A673 (cell line): ENCODE measurements at regions not wholly inside any gene's neighbourhood (a gene's known extent, or its start where the extent isn't known, plus 50 kb on each side); places are given as distances from the start of the nearest gene placed in this dataset.
"Not testable (repeated sequence)": the region's sequence is repeated elsewhere in the genome, so short reads cannot be mapped to it uniquely, and the experiment has no call there.

ENCODE experiments used
- BruUV-seq: library from RNA; stranded (reverse); fragments of 400-500 nt; replicated peaks from 2 replicates; lab custom pipeline; 2021; lab: Mats Ljungman, UMichigan
- CTCF ChIA-PET: fragments of 300-600 bp; sonication (Branson Sonifier 250); formaldehyde crosslinking; loops from one replicate; lab custom pipeline; 2022; ENCODE audit warnings: antibody characterized with exemption; lab: Charles Lee
- POLR2A ChIA-PET: fragments of 300-600 bp; sonication (Branson Sonifier 250); formaldehyde crosslinking; loops from one replicate; lab custom pipeline; 2022; ENCODE audit warnings: antibody characterized with exemption; ENCODE audit not compliant: low non-redundant PET; lab: Charles Lee
- DNase-seq: peaks from one replicate; pipeline ENCODE4 v3.0.0-alpha.2; 2015; ENCODE audit warnings: low spot score
- H3K27ac ChIP-seq: fragments of 200-600 bp; sonication (generic); 2 replicates; pipeline ENCODE4 v1.5.1; 2016; ENCODE audit warnings: mixed run types, low read depth, mild to moderate bottlenecking, mixed read lengths, antibody characterized with exemption, low read length; ENCODE audit not compliant: poor library complexity, severe bottlenecking
- H3K27me3 ChIP-seq: fragments of 200-600 bp; sonication (generic); replicated peaks from 2 replicates; pipeline ENCODE4 v1.6.1; 2017; ENCODE audit warnings: mixed run types, low read depth, mild to moderate bottlenecking, mixed read lengths, antibody characterized with exemption, low read length; ENCODE audit not compliant: insufficient read depth, poor library complexity
- H3K36me3 ChIP-seq: fragments of 200-600 bp; sonication (generic); 2 replicates; pipeline ENCODE4 v1.6.1; 2016; ENCODE audit warnings: mixed run types, mild to moderate bottlenecking, mixed read lengths, antibody characterized with exemption, low read length; ENCODE audit not compliant: insufficient read depth, poor library complexity, severe bottlenecking
- H3K4me1 ChIP-seq: fragments of 200-600 bp; sonication (generic); 2 replicates; pipeline ENCODE4 v1.6.1; 2017; ENCODE audit warnings: mixed run types, mild to moderate bottlenecking, mixed read lengths, antibody characterized with exemption, low read length; ENCODE audit not compliant: insufficient read depth, poor library complexity, severe bottlenecking
- H3K4me3 ChIP-seq: fragments of 200-600 bp; sonication (generic); 2 replicates; pipeline ENCODE4 v1.5.1; 2016; ENCODE audit warnings: low read depth, mixed run types, mild to moderate bottlenecking, mixed read lengths, low read length; ENCODE audit not compliant: poor library complexity, severe bottlenecking
- H3K9me3 ChIP-seq: fragments of 200-600 bp; sonication (generic); 2 replicates; pipeline ENCODE4 v1.6.1; 2016; ENCODE audit warnings: mixed run types, low read depth, mild to moderate bottlenecking, mixed read lengths, antibody characterized with exemption, low read length; ENCODE audit not compliant: poor library complexity, severe bottlenecking
- EZH2 ChIP-seq: fragments of 200-600 bp; sonication (generic); IDR thresholded peaks from 2 replicates; pipeline ENCODE4 v1.6.1; 2017; ENCODE audit warnings: borderline replicate concordance, low read depth, mild to moderate bottlenecking, mixed read lengths, antibody characterized with exemption, low read length; ENCODE audit not compliant: poor library complexity, severe bottlenecking
- intact Hi-C: fragments of 100-400 bp; cut with micrococcal nuclease; formaldehyde crosslinking; loops from one replicate; pipeline ENCODE4 v1.10.0; 2022; ENCODE audit not compliant: unreplicated experiment
- TF ChIP-seq, protein P1 (sequence below): fragments of 300-800, 200-600 bp; sonication (generic); conservative IDR thresholded peaks from 2 replicates; pipeline ENCODE4 v1.5.1; 2017; ENCODE audit warnings: low read depth, mild to moderate bottlenecking, antibody characterized with exemption, low read length, moderate library complexity, mixed read lengths

DNA sequence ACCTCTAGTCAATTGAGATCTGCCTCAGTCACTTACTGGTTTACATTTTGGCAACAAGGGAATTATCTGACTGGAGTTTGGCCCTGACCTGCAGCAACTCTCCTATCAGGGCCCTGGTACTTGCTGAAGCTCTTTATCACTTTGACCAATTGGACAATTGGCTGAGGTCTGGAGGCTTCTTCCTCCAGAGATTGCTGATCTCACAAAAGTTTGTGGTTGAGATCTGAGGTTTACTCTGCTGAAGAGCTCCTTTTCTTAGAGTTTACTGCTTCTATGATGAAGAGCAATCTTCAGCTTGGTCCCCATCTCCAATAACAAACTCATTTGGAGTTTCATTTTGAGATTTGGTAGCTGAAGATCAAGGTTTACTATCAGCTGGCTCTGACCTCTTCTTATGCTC lies 276.9 kb upstream of the SGCG start:
- intact Hi-C loops: no loop called here
- CTCF ChIA-PET: no interaction called here

DNA sequence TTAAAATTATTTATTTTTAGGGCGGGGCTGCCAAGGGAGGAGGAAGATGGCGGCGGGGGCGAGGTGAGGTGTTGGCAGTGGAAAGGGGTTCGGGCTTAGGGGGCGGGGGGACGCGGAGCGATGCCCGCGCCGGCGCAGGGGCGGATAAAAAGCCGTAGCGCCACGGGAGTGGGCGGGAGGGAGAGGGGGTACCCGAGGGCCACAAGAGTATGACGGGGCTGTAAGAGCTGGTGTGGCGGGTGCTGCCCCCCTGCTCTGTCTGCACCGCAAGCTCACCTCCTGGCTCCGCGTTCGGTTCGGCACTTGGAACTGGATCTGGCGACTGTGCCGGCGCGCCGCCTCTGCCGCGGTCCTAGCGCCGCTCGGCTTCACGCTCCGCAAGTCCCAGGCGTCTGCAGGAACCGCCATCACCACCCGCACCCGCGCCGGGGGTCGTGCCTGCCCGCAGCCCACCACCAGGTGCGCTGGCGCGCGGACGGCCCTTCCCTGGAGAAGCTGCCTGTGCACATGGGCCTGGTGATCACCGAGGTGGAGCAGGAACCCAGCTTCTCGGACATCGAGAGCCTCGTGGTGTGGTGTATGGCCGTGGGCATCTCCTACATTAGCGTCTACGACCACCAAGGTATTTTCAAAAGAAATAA lies 265.2 kb upstream of the SGCG start:
- POLR2A ChIA-PET: no interaction called here
- no TSS peak for BruUV-seq
- Histone ChIP-seq H3K9me3 (no peaks in the 10 kb centered on the region), H3K27ac (no peak overlapping the region), H3K36me3 (no peaks in the 10 kb centered on the region), H3K4me3 (peak overlapping the region; percentile 62), H3K27me3 (no peaks in the 10 kb centered on the region), H3K4me1 (no peaks in the 10 kb centered on the region)
- TF ChIP-seq, protein P1, sequence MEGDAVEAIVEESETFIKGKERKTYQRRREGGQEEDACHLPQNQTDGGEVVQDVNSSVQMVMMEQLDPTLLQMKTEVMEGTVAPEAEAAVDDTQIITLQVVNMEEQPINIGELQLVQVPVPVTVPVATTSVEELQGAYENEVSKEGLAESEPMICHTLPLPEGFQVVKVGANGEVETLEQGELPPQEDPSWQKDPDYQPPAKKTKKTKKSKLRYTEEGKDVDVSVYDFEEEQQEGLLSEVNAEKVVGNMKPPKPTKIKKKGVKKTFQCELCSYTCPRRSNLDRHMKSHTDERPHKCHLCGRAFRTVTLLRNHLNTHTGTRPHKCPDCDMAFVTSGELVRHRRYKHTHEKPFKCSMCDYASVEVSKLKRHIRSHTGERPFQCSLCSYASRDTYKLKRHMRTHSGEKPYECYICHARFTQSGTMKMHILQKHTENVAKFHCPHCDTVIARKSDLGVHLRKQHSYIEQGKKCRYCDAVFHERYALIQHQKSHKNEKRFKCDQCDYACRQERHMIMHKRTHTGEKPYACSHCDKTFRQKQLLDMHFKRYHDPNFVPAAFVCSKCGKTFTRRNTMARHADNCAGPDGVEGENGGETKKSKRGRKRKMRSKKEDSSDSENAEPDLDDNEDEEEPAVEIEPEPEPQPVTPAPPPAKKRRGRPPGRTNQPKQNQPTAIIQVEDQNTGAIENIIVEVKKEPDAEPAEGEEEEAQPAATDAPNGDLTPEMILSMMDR: no peak
- no peak for TF ChIP-seq EZH2
- intact Hi-C loops: no loop called here
- CTCF ChIA-PET: no interaction called here
- peak; percentile 40 for DNase-seq

More for the DNA sequence above, 276.9 kb upstream of the SGCG start:
- POLR2A ChIA-PET: no interaction called here
- no peak for DNase-seq
- H3K9me3 ChIP-seq: no peaks in the 10 kb centered on the region
- no peaks in the 10 kb centered on the region for H3K36me3 ChIP-seq
- no TSS peak for BruUV-seq
- no peaks in the 10 kb centered on the region for H3K4me1 ChIP-seq
- no peak overlapping the region for H3K4me3 ChIP-seq
- no peak for TF ChIP-seq EZH2
- TF ChIP-seq, protein P1: no peak
- H3K27ac ChIP-seq: no peak overlapping the region
- H3K27me3 ChIP-seq: no peaks in the 10 kb centered on the region

DNA sequence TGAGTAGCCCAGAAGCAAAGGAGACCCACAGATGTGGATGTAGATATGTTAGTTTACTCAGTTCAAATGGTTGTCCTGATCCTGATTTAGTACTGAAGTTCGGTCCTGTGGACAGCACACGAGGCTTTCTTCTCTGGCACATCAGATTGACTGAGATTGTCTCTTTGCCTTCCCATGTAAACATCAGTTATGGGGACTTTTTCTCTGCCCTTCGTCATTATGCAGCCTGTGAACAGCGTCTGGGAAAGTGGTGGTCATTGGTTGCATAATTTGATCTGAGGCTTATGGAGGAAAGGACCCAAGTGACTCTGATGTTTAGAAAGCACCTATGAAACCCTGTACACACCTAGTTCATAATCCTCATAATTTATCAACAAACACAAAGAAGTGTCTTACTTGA lies 264.5 kb upstream of the SGCG start:
- CTCF ChIA-PET, DNase-seq, H3K27me3 ChIP-seq, POLR2A ChIA-PET, H3K27ac ChIP-seq, H3K4me3 ChIP-seq, H3K9me3 ChIP-seq, BruUV-seq, H3K36me3 ChIP-seq, H3K4me1 ChIP-seq, intact Hi-C loops: not testable (repeated sequence)
